Astrocyte (in vitro differentiated cells and primary cell): ENCODE measurements at regions not wholly inside any gene's neighbourhood (a gene's known extent, or its start where the extent isn't known, plus 50 kb on each side); places are given as distances from the start of the nearest gene placed in this dataset.

Source experiments
- DNase-seq: peaks from one replicate; pipeline ENCODE4 v3.0.0-alpha.2; 2010; ENCODE audit warnings: low read depth
- FAIRE-seq: peaks from 2 replicates; lab custom pipeline; 2011; peaks lifted over from hg19 to GRCh38; lab: Jason Lieb, UNC
- H2AFZ ChIP-seq: 2 replicates; pipeline ENCODE4 v1.6.0; 2012; ENCODE audit warnings: low read depth, low read length, inconsistent platforms
- H3K27ac ChIP-seq: 2 replicates; pipeline ENCODE4 v1.5.1; 2011; ENCODE audit warnings: low read depth, low read length, inconsistent platforms
- H3K27me3 ChIP-seq: 2 replicates; pipeline ENCODE4 v1.6.0; 2011; ENCODE audit warnings: low read length, inconsistent platforms; ENCODE audit not compliant: insufficient read depth
- H3K36me3 ChIP-seq: 2 replicates; pipeline ENCODE4 v1.5.1; 2011; ENCODE audit warnings: low read length, inconsistent platforms; ENCODE audit not compliant: insufficient read depth
- H3K4me1 ChIP-seq: 2 replicates; pipeline ENCODE4 v1.5.1; 2011; ENCODE audit warnings: low read length, inconsistent platforms; ENCODE audit not compliant: insufficient read depth
- H3K4me2 ChIP-seq: 2 replicates; pipeline ENCODE4 v1.6.0; 2012; ENCODE audit warnings: low read length, inconsistent platforms
- H3K4me3 ChIP-seq: 2 replicates; pipeline ENCODE4 v1.5.1; 2011; ENCODE audit warnings: low read depth, mild to moderate bottlenecking, low read length, inconsistent platforms; ENCODE audit not compliant: insufficient read depth
- H3K79me2 ChIP-seq: 2 replicates; pipeline ENCODE4 v1.6.0; 2012; ENCODE audit warnings: mild to moderate bottlenecking, low read length, inconsistent platforms; ENCODE audit not compliant: insufficient read depth
- H3K9ac ChIP-seq: 2 replicates; pipeline ENCODE4 v1.6.0; 2012; ENCODE audit warnings: mild to moderate bottlenecking, low read length, inconsistent platforms
- H3K9me3 ChIP-seq: 2 replicates; pipeline ENCODE4 v1.5.1; 2012; ENCODE audit warnings: low read depth, mild to moderate bottlenecking, low read length, inconsistent platforms; ENCODE audit not compliant: insufficient read depth
- H4K20me1 ChIP-seq: 2 replicates; pipeline ENCODE4 v1.6.0; 2012; ENCODE audit warnings: low read length, inconsistent platforms; ENCODE audit not compliant: insufficient read depth
- H3K27ac Mint-ChIP-seq: one replicate; pipeline ENCODE4 v1.8.0; 2021; ENCODE audit warnings: mild to moderate bottlenecking, mixed read lengths; ENCODE audit not compliant: unreplicated experiment
- H3K27me3 Mint-ChIP-seq: one replicate; pipeline ENCODE4 v1.8.0; 2021; ENCODE audit warnings: low read depth, mixed read lengths; ENCODE audit not compliant: unreplicated experiment
- H3K36me3 Mint-ChIP-seq: one replicate; pipeline ENCODE4 v1.8.0; 2021; ENCODE audit warnings: low read depth, mixed read lengths; ENCODE audit not compliant: unreplicated experiment
- H3K4me1 Mint-ChIP-seq: one replicate; pipeline ENCODE4 v1.8.0; 2021; ENCODE audit warnings: low read depth, mixed read lengths; ENCODE audit not compliant: unreplicated experiment
- H3K4me3 Mint-ChIP-seq: one replicate; pipeline ENCODE4 v1.8.0; 2021; ENCODE audit warnings: mild to moderate bottlenecking, moderate library complexity, mixed read lengths; ENCODE audit not compliant: unreplicated experiment
- H3K9me3 Mint-ChIP-seq: one replicate; pipeline ENCODE4 v1.8.0; 2021; ENCODE audit warnings: mild to moderate bottlenecking, mixed read lengths; ENCODE audit not compliant: unreplicated experiment
- EZH2 ChIP-seq: IDR thresholded peaks from 2 replicates; pipeline ENCODE4 v1.6.1; 2012; ENCODE audit warnings: mild to moderate bottlenecking, low read length, inconsistent platforms; ENCODE audit not compliant: insufficient read depth
- TF ChIP-seq, protein P1 (sequence below): IDR thresholded peaks from 2 replicates; pipeline ENCODE4 v1.5.1; 2011; ENCODE audit warnings: low read depth, mild to moderate bottlenecking, inconsistent platforms, low read length, moderate library complexity; ENCODE audit not compliant: insufficient read depth

DNA sequence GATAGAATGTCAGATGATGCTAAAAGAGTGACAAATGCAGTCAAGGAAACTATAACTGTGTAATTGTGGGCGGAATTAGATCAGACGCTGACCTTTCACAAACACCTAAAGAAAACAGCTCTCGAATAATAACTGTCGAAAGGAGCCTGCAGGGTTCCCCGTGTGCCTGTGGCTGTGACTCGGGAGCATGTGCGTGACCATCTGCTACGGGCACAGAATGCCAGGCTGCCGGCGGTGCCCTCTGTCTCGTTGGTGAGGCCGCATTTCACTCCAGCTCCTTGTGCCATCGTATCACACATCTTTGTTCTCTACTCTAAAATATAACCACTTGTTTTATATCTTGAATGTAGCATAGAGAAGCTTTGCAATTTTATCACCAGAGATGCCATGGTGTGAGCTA, 267.8 kb upstream of the FMN2 start:
- Histone ChIP-seq H4K20me1 (no peaks in the 10 kb centered on the region), H3K9ac (no peak overlapping the region), H3K79me2 (no peaks in the 10 kb centered on the region), H3K27ac (no peak overlapping the region), H3K36me3 (no peaks in the 10 kb centered on the region), H3K4me2 (no peak overlapping the region), H3K4me3 (no peak overlapping the region), H3K4me1 (no peaks in the 10 kb centered on the region), H3K27me3 (no peaks in the 10 kb centered on the region), H2AFZ (no peak overlapping the region), H3K9me3 (no peaks in the 10 kb centered on the region)
- no peaks in the 10 kb centered on the region for H3K36me3 Mint-ChIP-seq
- H3K27me3 Mint-ChIP-seq: no peaks in the 10 kb centered on the region
- H3K27ac Mint-ChIP-seq: no peak overlapping the region
- DNase-seq (no peak), FAIRE-seq (no peak)
- H3K9me3 Mint-ChIP-seq: no peaks in the 10 kb centered on the region
- TF ChIP-seq, protein P1, sequence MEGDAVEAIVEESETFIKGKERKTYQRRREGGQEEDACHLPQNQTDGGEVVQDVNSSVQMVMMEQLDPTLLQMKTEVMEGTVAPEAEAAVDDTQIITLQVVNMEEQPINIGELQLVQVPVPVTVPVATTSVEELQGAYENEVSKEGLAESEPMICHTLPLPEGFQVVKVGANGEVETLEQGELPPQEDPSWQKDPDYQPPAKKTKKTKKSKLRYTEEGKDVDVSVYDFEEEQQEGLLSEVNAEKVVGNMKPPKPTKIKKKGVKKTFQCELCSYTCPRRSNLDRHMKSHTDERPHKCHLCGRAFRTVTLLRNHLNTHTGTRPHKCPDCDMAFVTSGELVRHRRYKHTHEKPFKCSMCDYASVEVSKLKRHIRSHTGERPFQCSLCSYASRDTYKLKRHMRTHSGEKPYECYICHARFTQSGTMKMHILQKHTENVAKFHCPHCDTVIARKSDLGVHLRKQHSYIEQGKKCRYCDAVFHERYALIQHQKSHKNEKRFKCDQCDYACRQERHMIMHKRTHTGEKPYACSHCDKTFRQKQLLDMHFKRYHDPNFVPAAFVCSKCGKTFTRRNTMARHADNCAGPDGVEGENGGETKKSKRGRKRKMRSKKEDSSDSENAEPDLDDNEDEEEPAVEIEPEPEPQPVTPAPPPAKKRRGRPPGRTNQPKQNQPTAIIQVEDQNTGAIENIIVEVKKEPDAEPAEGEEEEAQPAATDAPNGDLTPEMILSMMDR: no peak
- no peak for TF ChIP-seq EZH2
- no peak overlapping the region for H3K4me3 Mint-ChIP-seq
- H3K4me1 Mint-ChIP-seq: no peaks in the 10 kb centered on the region

DNA sequence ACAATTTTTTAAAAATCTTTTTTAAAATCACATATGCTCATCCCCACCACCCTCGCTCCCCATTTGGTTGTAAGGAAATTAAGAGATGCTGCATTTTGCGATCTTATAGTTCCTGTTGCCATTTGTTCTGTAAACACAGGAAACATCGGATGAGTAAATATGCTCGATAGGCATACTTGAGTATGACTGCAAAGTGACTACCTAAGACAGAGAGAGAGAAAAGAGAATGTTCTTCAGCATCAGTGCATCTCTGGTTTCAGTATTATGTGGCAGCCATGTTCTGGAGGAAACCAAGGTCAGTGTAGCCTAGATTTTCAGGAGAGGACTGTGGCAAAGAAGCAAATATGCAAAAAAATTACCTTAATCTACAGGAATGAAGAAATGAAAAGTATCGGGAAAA, 265.5 kb upstream of the FMN2 start:
- Histone ChIP-seq H3K4me1 (no peaks in the 10 kb centered on the region), H3K36me3 (no peaks in the 10 kb centered on the region), H3K9ac (no peak overlapping the region), H3K27ac (no peak overlapping the region), H3K9me3 (no peaks in the 10 kb centered on the region), H3K4me2 (no peak overlapping the region), H3K27me3 (no peaks in the 10 kb centered on the region), H3K79me2 (no peaks in the 10 kb centered on the region), H3K4me3 (no peak overlapping the region), H4K20me1 (no peaks in the 10 kb centered on the region), H2AFZ (no peak overlapping the region)
- Mint-ChIP-seq H3K27me3 (no peaks in the 10 kb centered on the region), H3K9me3 (no peaks in the 10 kb centered on the region), H3K36me3 (no peaks in the 10 kb centered on the region), H3K4me1 (no peaks in the 10 kb centered on the region), H3K27ac (no peak overlapping the region), H3K4me3 (no peak overlapping the region)
- FAIRE-seq (no peak), DNase-seq (no peak)
- TF ChIP-seq EZH2: no peak
- TF ChIP-seq, protein P1: no peak

DNA sequence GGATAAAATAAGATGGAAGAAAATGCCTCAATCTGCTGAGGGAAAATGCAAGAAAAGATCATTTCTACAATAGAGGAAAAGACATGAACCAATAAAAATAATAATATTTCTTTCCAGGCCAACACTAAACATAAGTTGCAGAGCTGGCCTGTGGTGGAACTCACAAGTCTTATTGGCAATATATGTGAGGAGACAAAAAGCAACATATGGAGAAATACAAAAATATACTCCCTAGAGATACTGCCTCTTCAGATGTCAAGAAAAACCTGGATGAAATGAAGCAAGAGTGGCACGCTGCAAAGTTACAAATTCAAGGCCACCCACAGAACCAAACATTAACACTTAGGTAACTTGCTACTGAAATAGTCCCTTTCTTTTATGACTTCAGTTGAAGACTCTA, 264.9 kb upstream of the FMN2 start:
- H3K4me3 Mint-ChIP-seq: no peak overlapping the region
- Histone ChIP-seq H3K9me3 (no peaks in the 10 kb centered on the region), H4K20me1 (no peaks in the 10 kb centered on the region), H3K4me1 (no peaks in the 10 kb centered on the region), H3K4me2 (no peak overlapping the region), H3K27ac (no peak overlapping the region), H3K79me2 (no peaks in the 10 kb centered on the region), H3K9ac (no peak overlapping the region), H3K4me3 (no peak overlapping the region), H3K36me3 (no peaks in the 10 kb centered on the region), H3K27me3 (no peaks in the 10 kb centered on the region), H2AFZ (no peak overlapping the region)
- H3K27me3 Mint-ChIP-seq: no peaks in the 10 kb centered on the region
- H3K4me1 Mint-ChIP-seq: no peaks in the 10 kb centered on the region
- DNase-seq (no peak), FAIRE-seq (no peak)
- TF ChIP-seq, protein P1: no peak
- no peaks in the 10 kb centered on the region for H3K9me3 Mint-ChIP-seq
- no peak overlapping the region for H3K27ac Mint-ChIP-seq
- H3K36me3 Mint-ChIP-seq: no peaks in the 10 kb centered on the region
